Amniotic stem cell (primary cell): ENCODE measurements at regions not wholly inside any gene's neighbourhood (a gene's known extent, or its start where the extent isn't known, plus 50 kb on each side); places are given as distances from the start of the nearest gene placed in this dataset.

Experiments used
- DNase-seq: peaks from one replicate; lab custom pipeline; 2025; lab: John Stamatoyannopoulos, UW

- DNase-seq, result no peak
Measured at GRCh38 chr2:107025869-107026380, 140.0 kb upstream of the ST6GAL2 start.

- DNase-seq, result no peak
Measured at GRCh38 chr2:107027205-107027604, 141.2 kb upstream of the ST6GAL2 start.

GRCh38 chr2:107027810-107028209 lies 141.8 kb upstream of the ST6GAL2 start:
- no peak for DNase-seq

- DNase-seq, result no peak
Measured at GRCh38 chr2:107028661-107029060, 142.7 kb upstream of the ST6GAL2 start.

DNA sequence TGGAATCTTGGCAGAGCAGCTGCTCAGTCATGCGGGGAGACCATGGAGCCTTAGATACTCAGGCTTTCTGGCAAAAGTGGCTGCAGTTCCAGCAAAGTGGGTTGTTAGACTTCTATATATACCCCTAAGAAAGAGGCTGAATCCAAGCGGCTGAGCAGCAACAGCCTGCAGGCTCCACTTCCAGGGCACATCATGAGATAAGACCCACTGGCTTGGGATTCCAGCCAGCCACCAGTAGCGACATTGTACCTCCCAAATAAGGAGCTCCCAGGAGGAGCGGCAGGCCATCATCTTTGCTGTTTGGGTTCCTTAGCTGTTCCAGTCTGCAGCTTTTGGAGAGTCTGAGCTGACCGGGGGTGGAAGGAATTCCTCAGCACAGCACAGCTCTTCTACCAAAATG lies 150.3 kb upstream of the ST6GAL2 start:
- DNase-seq, result no peak

DNA sequence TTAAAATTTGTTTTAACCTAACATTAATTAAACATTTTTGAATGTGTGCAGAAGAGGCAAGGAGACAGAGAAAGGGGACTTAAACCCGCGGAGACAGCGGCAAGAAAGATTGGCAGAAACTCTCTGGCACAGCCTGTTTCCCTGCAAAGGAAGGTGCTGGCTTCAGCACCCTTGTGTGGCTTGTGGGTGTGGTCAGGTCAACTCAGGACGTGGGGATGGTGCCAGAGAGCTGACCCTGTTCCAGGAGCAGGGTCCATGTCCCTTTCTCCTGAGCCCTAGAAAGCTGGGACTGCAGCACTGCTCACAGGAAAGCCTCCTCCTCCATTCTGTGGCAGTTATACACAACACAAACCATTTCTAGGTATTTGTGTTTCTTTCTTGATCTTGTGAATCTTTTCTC lies 176.2 kb upstream of the ST6GAL2 start:
- no peak for DNase-seq

- no peak for DNase-seq
Measured at GRCh38 chr2:107062599-107063220, 176.7 kb upstream of the ST6GAL2 start.

- DNase-seq, result no peak
Measured at GRCh38 chr2:107063228-107063627, 177.3 kb upstream of the ST6GAL2 start.

- DNase-seq, result no peak
Measured at GRCh38 chr2:107064750-107065149, 178.8 kb upstream of the ST6GAL2 start.

GRCh38 chr2:107068069-107068916 lies 182.3 kb upstream of the ST6GAL2 start:
- DNase-seq, result no peak

- DNase-seq, result no peak
Measured at GRCh38 chr2:107069890-107070289, 183.9 kb upstream of the ST6GAL2 start.

DNA sequence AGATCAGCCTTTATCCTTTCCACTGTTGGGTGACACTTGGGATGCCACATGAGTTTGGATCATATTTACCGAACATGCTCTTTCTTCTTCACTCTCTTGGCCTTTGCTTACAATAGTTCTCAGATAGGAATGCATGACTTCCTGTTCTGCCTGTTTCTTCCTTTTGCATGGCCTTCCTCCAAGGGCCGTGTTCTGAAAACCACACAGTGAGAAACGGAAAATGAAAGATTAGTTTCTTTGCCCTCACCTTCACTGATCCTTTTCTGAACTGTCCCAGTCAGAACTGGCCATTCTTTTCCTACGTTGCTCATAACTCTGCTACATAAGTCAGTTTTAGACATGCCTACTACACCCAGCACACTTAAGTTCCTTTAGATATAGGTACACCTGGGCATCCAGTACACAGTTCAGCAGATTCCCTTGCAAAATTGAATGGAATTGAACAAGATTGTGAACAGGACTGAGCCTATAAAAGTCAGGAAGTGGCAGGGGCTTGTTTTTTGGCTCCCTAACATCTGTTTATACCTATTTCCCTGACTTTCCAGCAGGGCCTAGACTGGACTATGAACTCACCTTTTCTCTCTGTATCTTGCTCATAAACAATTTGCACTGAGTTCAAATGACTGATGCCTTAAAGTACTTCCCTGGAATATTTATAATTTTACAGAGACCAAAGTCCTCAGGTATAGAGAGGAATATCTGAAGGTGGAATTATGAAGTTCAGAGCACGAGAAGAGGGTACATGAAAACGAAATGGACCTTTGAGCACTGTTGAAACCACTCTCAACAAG lies 186.4 kb upstream of the ST6GAL2 start:
- DNase-seq, result no peak

- no peak for DNase-seq
Measured at GRCh38 chr2:107078584-107078983, 192.6 kb upstream of the ST6GAL2 start.

DNA sequence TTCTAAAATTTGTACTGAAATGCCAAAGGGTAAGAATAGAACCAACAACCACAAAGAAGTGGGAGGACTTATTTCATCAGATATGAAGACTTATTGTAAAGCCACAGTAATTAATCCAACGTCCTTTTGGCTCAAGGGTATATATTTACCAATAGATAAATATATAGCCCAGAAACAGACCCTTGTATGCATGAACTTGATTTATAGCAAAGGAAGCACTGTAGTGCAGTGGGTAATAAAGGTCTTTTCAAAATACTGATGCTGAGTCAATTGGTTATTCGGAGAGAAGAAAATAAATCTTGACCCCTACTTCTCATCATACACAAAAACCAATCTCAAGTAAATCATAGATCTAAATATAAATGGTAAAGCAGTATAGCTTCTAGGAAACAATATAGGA lies 200.5 kb upstream of the ST6GAL2 start:
- no peak for DNase-seq

- DNase-seq, result no peak
Measured at GRCh38 chr2:107088156-107088555, 202.2 kb upstream of the ST6GAL2 start.

DNA sequence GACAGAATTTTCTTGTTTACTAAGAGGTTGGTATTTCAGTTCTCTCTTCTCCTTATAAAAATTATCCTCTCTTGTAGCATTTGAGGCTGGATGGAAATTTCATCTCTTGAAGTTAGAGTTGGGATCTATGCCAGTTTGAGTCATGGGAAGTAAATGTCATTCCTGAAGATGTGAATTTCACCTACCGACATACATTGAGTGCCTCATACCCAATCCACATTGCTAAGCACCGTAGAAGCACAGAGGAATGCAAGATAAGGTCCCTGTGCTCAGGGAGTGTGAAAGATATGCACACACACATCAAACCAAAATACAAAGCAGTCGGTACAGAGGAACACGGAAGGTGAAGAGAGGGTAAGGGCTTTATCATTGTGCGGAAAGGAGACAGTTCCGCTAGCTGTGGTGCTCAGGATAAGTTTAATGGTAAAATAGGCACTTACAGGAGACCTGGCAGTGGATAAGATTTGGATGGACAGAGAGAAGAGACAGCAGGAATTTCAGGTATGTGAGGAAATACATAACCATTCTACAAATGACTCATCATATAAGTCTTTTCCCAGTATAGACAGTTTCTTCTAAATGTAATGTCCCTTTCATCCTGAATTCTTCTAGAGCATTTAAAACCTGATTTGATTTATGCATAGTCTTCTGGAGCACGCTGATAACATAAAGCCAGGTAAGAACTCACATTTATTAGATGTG lies 205.3 kb upstream of the ST6GAL2 start:
- peak; percentile 16 for DNase-seq

DNA sequence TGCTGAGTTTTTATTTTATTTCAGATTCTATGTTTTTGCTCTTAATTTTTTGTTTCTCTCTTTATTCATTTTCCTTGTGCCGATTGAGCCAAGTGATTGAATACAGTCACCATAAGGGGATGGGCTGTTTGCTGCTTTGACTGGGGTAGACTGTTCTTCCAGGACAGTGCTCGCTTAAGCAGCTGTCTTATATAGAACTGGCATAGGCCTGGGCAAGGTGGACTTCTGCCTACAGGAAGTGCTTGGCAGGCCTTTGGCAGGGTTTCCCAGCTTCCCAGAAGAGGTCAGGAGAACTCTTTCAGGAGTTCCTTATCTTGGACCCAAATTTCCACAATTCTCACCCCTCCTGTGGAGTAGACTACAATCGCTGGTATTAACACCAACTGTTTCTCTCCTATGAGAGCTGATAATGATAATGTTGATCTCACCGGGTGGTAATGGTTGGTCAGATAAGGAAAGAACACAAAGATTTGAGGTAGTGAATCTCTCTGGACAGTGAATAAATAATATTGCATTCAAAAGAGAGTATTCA lies 207.5 kb upstream of the ST6GAL2 start:
- DNase-seq, result no peak

DNA sequence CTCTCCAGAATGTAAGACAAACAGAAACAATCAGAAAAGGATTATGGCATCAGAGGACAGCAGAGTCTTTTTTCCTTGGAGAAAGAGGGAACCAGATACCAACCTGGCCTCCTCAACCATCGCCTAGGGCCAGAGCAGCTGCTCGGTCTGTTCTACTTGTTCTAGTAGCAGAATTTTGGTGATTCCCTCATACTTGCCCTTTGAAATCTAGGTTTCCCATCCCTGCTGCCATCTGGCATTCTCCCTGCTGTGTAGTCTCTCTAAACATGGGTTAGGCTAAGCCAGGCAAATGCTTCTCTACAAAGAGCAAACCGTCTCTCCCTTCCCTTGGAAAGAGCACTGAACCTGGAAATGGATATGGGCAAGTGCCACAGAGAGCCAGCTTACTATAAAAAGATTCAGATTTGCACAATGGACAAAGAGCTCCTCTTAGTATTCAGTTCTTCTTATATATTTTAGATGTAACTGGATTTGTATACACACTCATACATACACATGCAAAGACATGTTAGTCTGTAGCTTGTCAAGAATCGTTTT lies 208.6 kb upstream of the ST6GAL2 start:
- DNase-seq, result no peak

GRCh38 chr2:107102176-107102575 lies 216.2 kb upstream of the ST6GAL2 start:
- DNase-seq, result no peak

GRCh38 chr2:107107351-107107750 lies 221.4 kb upstream of the ST6GAL2 start:
- no peak for DNase-seq

GRCh38 chr2:107108556-107108955 lies 222.6 kb upstream of the ST6GAL2 start:
- DNase-seq, result peak; percentile 78
